Skeletal muscle satellite cell (primary cell): ENCODE measurements at regions not wholly inside any gene's neighbourhood (a gene's known extent, or its start where the extent isn't known, plus 50 kb on each side); places are given as distances from the start of the nearest gene placed in this dataset.
"Not testable (repeated sequence)": the region's sequence is repeated elsewhere in the genome, so short reads cannot be mapped to it uniquely, and the experiment has no call there.

ENCODE experiments used
- H3K27me3 ChIP-seq: 2 replicates; pipeline ENCODE4 v1.7.0; 2013; ENCODE audit warnings: low read length; ENCODE audit not compliant: control insufficient read depth, insufficient read depth
- H3K36me3 ChIP-seq: 2 replicates; pipeline ENCODE4 v1.7.0; 2013; ENCODE audit warnings: mild to moderate bottlenecking, control low read depth, low read length; ENCODE audit not compliant: insufficient read depth
- H3K4me1 ChIP-seq: 2 replicates; pipeline ENCODE4 v1.7.0; 2013; ENCODE audit warnings: low read length; ENCODE audit not compliant: control insufficient read depth, insufficient read depth
- H3K4me2 ChIP-seq: 2 replicates; pipeline ENCODE4 v1.7.0; 2013; ENCODE audit warnings: mild to moderate bottlenecking, low read length
- H3K4me3 ChIP-seq: 2 replicates; pipeline ENCODE4 v1.7.0; 2013; ENCODE audit warnings: low read length
- H3K9ac ChIP-seq: 2 replicates; pipeline ENCODE4 v1.7.0; 2013; ENCODE audit warnings: mild to moderate bottlenecking, low read depth, low read length, moderate library complexity
- H3K9me3 ChIP-seq: replicated peaks from 2 replicates; pipeline ENCODE4 v1.7.0; 2013; ENCODE audit warnings: mild to moderate bottlenecking, control low read depth, low read length

GRCh38 chr22:49685686-49686085, 142.0 kb downstream of the BRD1 start:
- Histone ChIP-seq H3K4me3 (no peak overlapping the region), H3K4me1 (no peaks in the 10 kb centered on the region), H3K36me3 (no peaks in the 10 kb centered on the region), H3K9ac (no peak overlapping the region), H3K9me3 (peaks cover 8% of the 10 kb centered on the region), H3K4me2 (no peak overlapping the region), H3K27me3 (no peaks in the 10 kb centered on the region)

GRCh38 chr22:49685116-49685515, 142.6 kb downstream of the BRD1 start:
- no peaks in the 10 kb centered on the region for H3K36me3 ChIP-seq
- no peak overlapping the region for H3K4me3 ChIP-seq
- H3K9me3 ChIP-seq = peaks cover 3% of the 10 kb centered on the region
- no peak overlapping the region for H3K9ac ChIP-seq
- H3K27me3 ChIP-seq = no peaks in the 10 kb centered on the region
- H3K4me2 ChIP-seq = no peak overlapping the region
- H3K4me1 ChIP-seq = no peaks in the 10 kb centered on the region

GRCh38 chr22:49683032-49683431, 144.6 kb downstream of the BRD1 start:
- peaks cover 3% of the 10 kb centered on the region for H3K9me3 ChIP-seq
- H3K27me3 ChIP-seq = no peaks in the 10 kb centered on the region
- no peaks in the 10 kb centered on the region for H3K4me1 ChIP-seq
- no peaks in the 10 kb centered on the region for H3K36me3 ChIP-seq
- no peak overlapping the region for H3K4me2 ChIP-seq
- H3K4me3 ChIP-seq = no peak overlapping the region
- H3K9ac ChIP-seq = no peak overlapping the region

GRCh38 chr22:49680819-49681218, 146.9 kb downstream of the BRD1 start:
- not testable (repeated sequence) for H3K4me2 ChIP-seq, H3K36me3 ChIP-seq, H3K9ac ChIP-seq, H3K27me3 ChIP-seq, H3K9me3 ChIP-seq, H3K4me1 ChIP-seq, H3K4me3 ChIP-seq

- H3K4me3 ChIP-seq = no peak overlapping the region
- no peaks in the 10 kb centered on the region for H3K27me3 ChIP-seq
- H3K4me1 ChIP-seq = no peaks in the 10 kb centered on the region
- no peaks in the 10 kb centered on the region for H3K9me3 ChIP-seq
- H3K4me2 ChIP-seq = no peak overlapping the region
- H3K9ac ChIP-seq = no peak overlapping the region
- H3K36me3 ChIP-seq = no peaks in the 10 kb centered on the region
Observed at GRCh38 chr22:49678842-49679170, 148.9 kb downstream of the BRD1 start.

GRCh38 chr22:49678137-49678841, 149.4 kb downstream of the BRD1 start:
- no peak overlapping the region for H3K9ac ChIP-seq
- no peaks in the 10 kb centered on the region for H3K27me3 ChIP-seq
- H3K4me1 ChIP-seq = no peaks in the 10 kb centered on the region
- H3K36me3 ChIP-seq = no peaks in the 10 kb centered on the region
- H3K4me2 ChIP-seq = no peak overlapping the region
- H3K4me3 ChIP-seq = no peak overlapping the region
- no peaks in the 10 kb centered on the region for H3K9me3 ChIP-seq

GRCh38 chr22:49677495-49677889, 150.2 kb downstream of the BRD1 start:
- H3K27me3 ChIP-seq = no peaks in the 10 kb centered on the region
- no peaks in the 10 kb centered on the region for H3K36me3 ChIP-seq
- H3K4me3 ChIP-seq = no peak overlapping the region
- H3K4me2 ChIP-seq = no peak overlapping the region
- no peaks in the 10 kb centered on the region for H3K9me3 ChIP-seq
- H3K4me1 ChIP-seq = no peaks in the 10 kb centered on the region
- H3K9ac ChIP-seq = no peak overlapping the region

- H3K9ac ChIP-seq = no peak overlapping the region
- H3K4me1 ChIP-seq = no peaks in the 10 kb centered on the region
- no peaks in the 10 kb centered on the region for H3K36me3 ChIP-seq
- no peak overlapping the region for H3K4me3 ChIP-seq
- no peaks in the 10 kb centered on the region for H3K9me3 ChIP-seq
- peaks cover under 1% of the 10 kb centered on the region for H3K27me3 ChIP-seq
- H3K4me2 ChIP-seq = no peak overlapping the region
Observed at GRCh38 chr22:49676783-49677494, 150.7 kb downstream of the BRD1 start.

- Histone ChIP-seq H3K9ac (no peak overlapping the region), H3K4me1 (no peaks in the 10 kb centered on the region), H3K4me3 (no peak overlapping the region), H3K36me3 (no peaks in the 10 kb centered on the region), H3K27me3 (peaks cover 8% of the 10 kb centered on the region), H3K4me2 (no peak overlapping the region), H3K9me3 (no peaks in the 10 kb centered on the region)
Observed at GRCh38 chr22:49676230-49676629, 151.4 kb downstream of the BRD1 start.

GRCh38 chr22:49674479-49675050, 153.1 kb downstream of the BRD1 start:
- Histone ChIP-seq H3K27me3 (peaks cover 11% of the 10 kb centered on the region), H3K9ac (no peak overlapping the region), H3K9me3 (no peaks in the 10 kb centered on the region), H3K4me3 (no peak overlapping the region), H3K4me1 (no peaks in the 10 kb centered on the region), H3K4me2 (no peak overlapping the region), H3K36me3 (no peaks in the 10 kb centered on the region)

- Histone ChIP-seq H3K4me2 (no peak overlapping the region), H3K9ac (no peak overlapping the region), H3K36me3 (no peaks in the 10 kb centered on the region), H3K9me3 (peaks cover 6% of the 10 kb centered on the region), H3K4me1 (no peaks in the 10 kb centered on the region), H3K4me3 (no peak overlapping the region), H3K27me3 (peaks cover 11% of the 10 kb centered on the region)
Observed at GRCh38 chr22:49673048-49673447, 154.6 kb downstream of the BRD1 start.
